Gastroesophageal sphincter (tissue), 4 donors: ENCODE measurements at regions not wholly inside any gene's neighbourhood (a gene's known extent, or its start where the extent isn't known, plus 50 kb on each side); places are given as distances from the start of the nearest gene placed in this dataset.

ENCODE experiments used
- ATAC-seq: fragments of 150-250 bp; one replicate; pipeline ENCODE4 v1.9.1; 2016; ENCODE audit warnings: mild to moderate bottlenecking, moderate library complexity
- H3K27ac ChIP-seq, 4 donors: fragments of 200-600 bp; sonication (generic) in 3 of 4; 1 replicate in 3 of 4; 2 replicates in 1 of 4; pipeline ENCODE4 v1.5.1; 2016 to 2019
- H3K27me3 ChIP-seq: fragments of 200-600 bp; sonication (generic); one replicate; pipeline ENCODE4 v1.5.1; 2019
- H3K36me3 ChIP-seq, 2 donors: fragments of 200-600 bp; sonication (generic); one replicate each; pipeline ENCODE4 v1.5.1; 2019; ENCODE audit warnings: control low read depth in 1 of 2
- H3K4me1 ChIP-seq, 3 donors: fragments of 200-600 bp; sonication (generic); 1 replicate in 2 of 3; 2 replicates in 1 of 3; pipeline ENCODE4 v1.5.1; 2016 to 2019; ENCODE audit warnings: control low read depth in 2 of 3
- H3K4me3 ChIP-seq, 2 donors: fragments of 200-600 bp; sonication (generic); one replicate each; pipeline ENCODE4 v1.5.1; 2019; ENCODE audit warnings: mild to moderate bottlenecking in 1 of 2, moderate library complexity in 1 of 2
- H3K9me3 ChIP-seq, 3 donors: fragments of 200-600 bp; sonication (generic); one replicate each; pipeline ENCODE4 v1.5.1; 2017 to 2019; ENCODE audit warnings: control low read depth in 2 of 3
- EP300 ChIP-seq: sonication (generic); formaldehyde crosslinking; IDR thresholded peaks from one replicate; pipeline ENCODE4 v1.6.1; 2017; ENCODE audit warnings: antibody characterized with exemption, mild to moderate bottlenecking
- POLR2A ChIP-seq, 2 donors: fragments of 450-650 bp; IDR thresholded peaks; one replicate each; pipeline ENCODE4 v1.6.1; 2017; ENCODE audit warnings: antibody characterized with exemption in 2 of 2, mild to moderate bottlenecking in 2 of 2, moderate library complexity in 1 of 2
- POLR2AphosphoS5 ChIP-seq: sonication (generic); formaldehyde crosslinking; IDR thresholded peaks from one replicate; pipeline ENCODE4 v1.6.1; 2017; ENCODE audit warnings: antibody characterized with exemption
- WGBS, 2 donors: methylation state at CpG; one replicate each; pipeline ENCODE4 v1.1.5; 2018; ENCODE audit warnings: low coverage in 1 of 2; 5-methylcytosine and 5-hydroxymethylcytosine counted together
- TF ChIP-seq, protein P1 (sequence below), 4 experiments: fragments of 200-600 bp in 2 of 4; fragments of 450-650 bp in 2 of 4; sonication (generic) in 1 of 4; IDR thresholded peaks; one replicate each; pipeline ENCODE4 v1.5.1; 2017 to 2019; ENCODE audit warnings: antibody characterized with exemption in 4 of 4, mild to moderate bottlenecking in 2 of 4, moderate library complexity in 2 of 4

DNA sequence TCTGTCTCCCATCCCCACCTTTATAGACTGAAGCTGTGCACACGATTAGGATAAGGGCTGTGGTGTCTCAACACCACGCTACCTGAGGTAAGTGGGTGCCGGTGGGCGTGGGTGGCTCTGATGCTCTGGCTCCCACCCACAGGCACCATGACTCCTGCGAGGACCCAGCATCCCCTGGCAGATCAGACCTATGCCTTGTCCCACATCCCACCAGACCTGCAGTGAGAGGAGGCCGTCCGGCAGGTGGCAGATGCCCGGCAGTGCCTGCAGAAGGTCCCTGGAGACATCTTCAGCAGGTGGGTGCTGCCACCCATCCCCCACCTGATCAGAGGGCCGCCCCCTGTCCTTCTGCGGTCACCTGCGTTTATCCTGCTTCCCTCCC is 104.4 kb upstream of the PRB2 start:
- no peak for ATAC-seq
- no CpG with 5 or more reads among the region's 11 CpGs for WGBS, 2 donors
- TF ChIP-seq POLR2A (IDR thresholded peaks at IDR 0.05) (no peak), POLR2AphosphoS5 (no peak), EP300 (no peak)
- TF ChIP-seq, protein P1, sequence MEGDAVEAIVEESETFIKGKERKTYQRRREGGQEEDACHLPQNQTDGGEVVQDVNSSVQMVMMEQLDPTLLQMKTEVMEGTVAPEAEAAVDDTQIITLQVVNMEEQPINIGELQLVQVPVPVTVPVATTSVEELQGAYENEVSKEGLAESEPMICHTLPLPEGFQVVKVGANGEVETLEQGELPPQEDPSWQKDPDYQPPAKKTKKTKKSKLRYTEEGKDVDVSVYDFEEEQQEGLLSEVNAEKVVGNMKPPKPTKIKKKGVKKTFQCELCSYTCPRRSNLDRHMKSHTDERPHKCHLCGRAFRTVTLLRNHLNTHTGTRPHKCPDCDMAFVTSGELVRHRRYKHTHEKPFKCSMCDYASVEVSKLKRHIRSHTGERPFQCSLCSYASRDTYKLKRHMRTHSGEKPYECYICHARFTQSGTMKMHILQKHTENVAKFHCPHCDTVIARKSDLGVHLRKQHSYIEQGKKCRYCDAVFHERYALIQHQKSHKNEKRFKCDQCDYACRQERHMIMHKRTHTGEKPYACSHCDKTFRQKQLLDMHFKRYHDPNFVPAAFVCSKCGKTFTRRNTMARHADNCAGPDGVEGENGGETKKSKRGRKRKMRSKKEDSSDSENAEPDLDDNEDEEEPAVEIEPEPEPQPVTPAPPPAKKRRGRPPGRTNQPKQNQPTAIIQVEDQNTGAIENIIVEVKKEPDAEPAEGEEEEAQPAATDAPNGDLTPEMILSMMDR (IDR thresholded peaks at IDR 0.05) = no peak
- Histone ChIP-seq H3K9me3 (no peaks in the 10 kb centered on the region), H3K27me3 (peaks cover 6% of the 10 kb centered on the region), H3K36me3 (no peaks in the 10 kb centered on the region), H3K27ac (no peak overlapping the region), H3K4me3 (no peak overlapping the region), H3K4me1 (peaks cover 0 to 12% (median 5%) of the 10 kb centered on the region in 3 donors)

DNA sequence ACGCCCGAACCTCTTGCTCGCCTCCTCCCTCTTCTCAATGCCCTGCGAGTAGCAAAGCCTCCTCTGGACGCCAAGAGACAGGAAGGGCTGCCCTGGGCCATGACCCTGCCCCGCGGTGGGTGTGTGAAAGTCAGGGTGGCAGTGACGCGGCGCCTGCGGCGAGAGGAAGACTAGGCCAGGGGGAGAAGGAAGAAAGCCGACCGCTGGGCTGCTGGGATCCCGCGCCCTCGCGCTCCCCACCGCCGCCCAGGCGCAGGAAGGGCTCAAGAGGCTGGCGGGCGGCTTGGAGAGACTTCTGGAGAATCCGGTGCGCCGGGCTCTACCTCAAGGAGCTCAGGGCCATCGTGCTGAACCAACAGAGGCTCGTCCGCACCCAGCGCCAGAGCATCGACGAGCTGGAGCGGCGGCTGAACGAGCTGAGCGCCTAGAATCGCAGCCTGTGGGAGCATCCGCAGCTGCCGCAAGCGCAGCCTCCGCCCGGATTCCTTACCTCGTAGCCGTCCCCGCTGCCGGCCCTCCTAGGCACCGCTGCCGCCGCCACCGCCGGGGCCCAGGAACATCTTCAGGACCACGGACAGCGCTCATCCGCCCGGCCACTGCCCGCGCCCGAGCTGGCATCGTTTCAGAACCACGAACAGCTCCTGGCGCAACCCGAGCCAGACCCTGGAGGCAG is 105.0 kb upstream of the PRB2 start:
- Histone ChIP-seq H3K27me3 (peaks cover 6% of the 10 kb centered on the region), H3K36me3 (no peaks in the 10 kb centered on the region), H3K4me3 (no peak overlapping the region), H3K27ac (no peak overlapping the region), H3K4me1 (peaks cover 0 to 12% (median 5%) of the 10 kb centered on the region in 3 donors), H3K9me3 (no peaks in the 10 kb centered on the region)
- TF ChIP-seq POLR2A (IDR thresholded peaks at IDR 0.05) (no peak), EP300 (no peak), POLR2AphosphoS5 (peak; percentile 79)
- TF ChIP-seq, protein P1 (IDR thresholded peaks at IDR 0.05) = peak in 1 of 4 experiments; percentile 16
- ATAC-seq = peak; percentile 88
- WGBS, 2 donors = no CpG with 5 or more reads among the region's 62 CpGs

DNA sequence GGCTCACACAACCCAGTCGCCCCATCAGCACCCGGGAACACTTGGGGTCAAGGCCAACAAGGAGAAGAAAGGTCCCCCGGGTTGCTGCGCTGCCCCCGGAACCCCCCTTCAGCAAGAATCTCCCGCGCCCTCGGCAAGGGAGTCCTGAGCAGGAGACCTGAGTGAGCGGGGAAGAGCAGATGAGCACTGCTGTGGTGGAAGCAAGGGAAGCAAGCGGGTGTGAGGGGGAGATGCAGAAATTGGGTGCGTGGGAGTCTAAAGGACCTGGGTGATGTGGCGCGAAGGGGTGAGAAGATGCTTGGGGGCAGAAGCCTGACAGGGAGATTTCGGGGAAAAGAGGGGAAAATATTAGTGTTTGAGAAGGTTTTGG is 105.5 kb upstream of the PRB2 start:
- H3K9me3 ChIP-seq = no peaks in the 10 kb centered on the region
- WGBS, 2 donors = 15 to 21% methylated on average over 4 to 5 of the region's 14 CpGs
- H3K27me3 ChIP-seq = peaks cover 6% of the 10 kb centered on the region
- peaks cover 0 to 12% (median 5%) of the 10 kb centered on the region in 3 donors for H3K4me1 ChIP-seq
- H3K36me3 ChIP-seq = no peaks in the 10 kb centered on the region
- ATAC-seq = no peak
- no peak overlapping the region for H3K27ac ChIP-seq
- H3K4me3 ChIP-seq = no peak overlapping the region
- TF ChIP-seq EP300 = no peak
- no peak for TF ChIP-seq POLR2AphosphoS5
- TF ChIP-seq POLR2A (IDR thresholded peaks at IDR 0.05) = no peak
- TF ChIP-seq, protein P1 (IDR thresholded peaks at IDR 0.05) = no peak

GRCh38 chr12:11508699-11509098 is 113.3 kb upstream of the PRB2 start:
- H3K27ac ChIP-seq = no peak overlapping the region
- H3K9me3 ChIP-seq = no peaks in the 10 kb centered on the region
- H3K36me3 ChIP-seq = no peaks in the 10 kb centered on the region
- H3K4me3 ChIP-seq = no peak overlapping the region
- H3K27me3 ChIP-seq = no peaks in the 10 kb centered on the region
- no peaks in the 10 kb centered on the region for H3K4me1 ChIP-seq
- TF ChIP-seq, protein P1 (IDR thresholded peaks at IDR 0.05) = no peak
- TF ChIP-seq POLR2AphosphoS5 (no peak), EP300 (no peak), POLR2A (IDR thresholded peaks at IDR 0.05) (no peak)
- 6 to 50% methylated on average over 2 to 4 of the region's 4 CpGs for WGBS, 2 donors
- no peak for ATAC-seq

DNA sequence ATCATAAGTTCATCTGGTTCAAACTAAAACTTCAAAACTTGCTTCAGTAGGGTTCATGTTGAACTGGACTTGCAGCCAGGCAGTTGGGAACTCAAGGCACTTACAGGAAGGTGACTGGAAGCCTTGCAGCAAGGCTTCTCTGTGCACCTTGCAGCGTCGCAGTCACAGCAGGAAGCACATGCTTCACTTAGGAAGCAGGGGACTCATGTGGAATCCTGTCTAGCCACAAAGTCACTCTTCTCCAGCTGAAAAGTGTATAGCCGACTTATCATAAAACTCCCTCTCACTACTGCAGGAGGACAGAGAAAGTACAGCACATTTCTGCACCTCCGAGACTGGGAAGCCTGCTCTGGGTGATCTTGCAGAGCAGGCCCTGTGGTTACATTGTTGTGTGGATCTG is 114.0 kb upstream of the PRB2 start:
- H3K27ac ChIP-seq = no peak overlapping the region
- H3K9me3 ChIP-seq = no peaks in the 10 kb centered on the region
- H3K4me1 ChIP-seq = no peaks in the 10 kb centered on the region
- no peak for ATAC-seq
- 50 to 83% methylated on average over 1 to 2 of the region's 4 CpGs for WGBS, 2 donors
- H3K27me3 ChIP-seq = no peaks in the 10 kb centered on the region
- H3K4me3 ChIP-seq = no peak overlapping the region
- TF ChIP-seq POLR2AphosphoS5 = no peak
- TF ChIP-seq EP300 = no peak
- TF ChIP-seq POLR2A (IDR thresholded peaks at IDR 0.05) = no peak
- TF ChIP-seq, protein P1 (IDR thresholded peaks at IDR 0.05) = no peak
- H3K36me3 ChIP-seq = no peaks in the 10 kb centered on the region
